Thyroid gland (tissue), 4 donors: ENCODE measurements at regions not wholly inside any gene's neighbourhood (a gene's known extent, or its start where the extent isn't known, plus 50 kb on each side); places are given as distances from the start of the nearest gene placed in this dataset.

Experiments
- DNase-seq, 2 donors: peaks; one replicate each; pipeline ENCODE4 v3.0.0-alpha.2; 2019
- H3K27ac ChIP-seq, 3 donors: fragments of 200-600 bp; sonication (generic); 1 replicate in 2 of 3; 2 replicates in 1 of 3; pipeline ENCODE4 v1.5.1; 2016 to 2019; ENCODE audit warnings: mild to moderate bottlenecking in 1 of 3, moderate library complexity in 1 of 3
- H3K27me3 ChIP-seq: fragments of 200-600 bp; sonication (generic); one replicate; pipeline ENCODE4 v1.5.1; 2019
- H3K36me3 ChIP-seq, 2 donors: fragments of 200-600 bp; sonication (generic); one replicate each; pipeline ENCODE4 v1.5.1; 2016 to 2019
- H3K4me1 ChIP-seq, 2 donors: fragments of 200-600 bp; sonication (generic); one replicate each; pipeline ENCODE4 v1.5.1; 2017 to 2019
- H3K4me3 ChIP-seq, 3 donors: fragments of 200-600 bp; sonication (generic); replicated peaks in 1 of 3; 1 replicate in 2 of 3; 2 replicates in 1 of 3; pipeline ENCODE4 v1.5.1; 2016; ENCODE audit warnings: mild to moderate bottlenecking in 1 of 3
- H3K9me3 ChIP-seq: fragments of 200-600 bp; sonication (generic); one replicate; pipeline ENCODE4 v1.5.1; 2017
- POLR2A ChIP-seq, 2 donors: fragments of 450-650 bp; IDR thresholded peaks; one replicate each; pipeline ENCODE4 v1.6.1; 2017; ENCODE audit warnings: antibody characterized with exemption in 2 of 2, mild to moderate bottlenecking in 2 of 2, moderate library complexity in 1 of 2
- WGBS, 2 donors: methylation state at CpG; one replicate each; pipeline ENCODE4 v1.1.5; 2017; 5-methylcytosine and 5-hydroxymethylcytosine counted together
- intact Hi-C: fragments of 100-400 bp; cut with DNase I; formaldehyde crosslinking; loops from one replicate; pipeline ENCODE4 v1.15.1; 2023
- TF ChIP-seq, protein P1 (sequence below), 6 experiments: fragments of 200-600 bp in 3 of 6; fragments of 450-650 bp in 3 of 6; sonication (generic) in 3 of 6; IDR thresholded peaks; one replicate each; pipeline ENCODE4 v1.5.1; 2016 to 2019; ENCODE audit warnings: antibody characterized with exemption in 6 of 6, mild to moderate bottlenecking in 2 of 6, inconsistent platforms in 1 of 6, moderate library complexity in 1 of 6

GRCh38 chr21:28418726-28419514 lies 573.8 kb downstream of the LTN1 start:
- intact Hi-C loops: no loop called here
- DNase-seq: no peak
- H3K27me3 ChIP-seq: no peaks in the 10 kb centered on the region
- H3K9me3 ChIP-seq: no peaks in the 10 kb centered on the region
- WGBS, 2 donors: 79 to 84% methylated on average over 6 of the region's 6 CpGs
- no peaks in the 10 kb centered on the region for H3K4me1 ChIP-seq
- no peak overlapping the region for H3K27ac ChIP-seq
- H3K36me3 ChIP-seq: no peaks in the 10 kb centered on the region
- TF ChIP-seq, protein P1, sequence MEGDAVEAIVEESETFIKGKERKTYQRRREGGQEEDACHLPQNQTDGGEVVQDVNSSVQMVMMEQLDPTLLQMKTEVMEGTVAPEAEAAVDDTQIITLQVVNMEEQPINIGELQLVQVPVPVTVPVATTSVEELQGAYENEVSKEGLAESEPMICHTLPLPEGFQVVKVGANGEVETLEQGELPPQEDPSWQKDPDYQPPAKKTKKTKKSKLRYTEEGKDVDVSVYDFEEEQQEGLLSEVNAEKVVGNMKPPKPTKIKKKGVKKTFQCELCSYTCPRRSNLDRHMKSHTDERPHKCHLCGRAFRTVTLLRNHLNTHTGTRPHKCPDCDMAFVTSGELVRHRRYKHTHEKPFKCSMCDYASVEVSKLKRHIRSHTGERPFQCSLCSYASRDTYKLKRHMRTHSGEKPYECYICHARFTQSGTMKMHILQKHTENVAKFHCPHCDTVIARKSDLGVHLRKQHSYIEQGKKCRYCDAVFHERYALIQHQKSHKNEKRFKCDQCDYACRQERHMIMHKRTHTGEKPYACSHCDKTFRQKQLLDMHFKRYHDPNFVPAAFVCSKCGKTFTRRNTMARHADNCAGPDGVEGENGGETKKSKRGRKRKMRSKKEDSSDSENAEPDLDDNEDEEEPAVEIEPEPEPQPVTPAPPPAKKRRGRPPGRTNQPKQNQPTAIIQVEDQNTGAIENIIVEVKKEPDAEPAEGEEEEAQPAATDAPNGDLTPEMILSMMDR (IDR thresholded peaks at IDR 0.05): no peak
- TF ChIP-seq POLR2A (IDR thresholded peaks at IDR 0.05): no peak
- no peak overlapping the region for H3K4me3 ChIP-seq

- WGBS, 2 donors: 65 to 87% methylated on average over 2 of the region's 2 CpGs
- Histone ChIP-seq H3K4me1 (no peaks in the 10 kb centered on the region), H3K36me3 (no peaks in the 10 kb centered on the region), H3K27me3 (no peaks in the 10 kb centered on the region), H3K9me3 (no peaks in the 10 kb centered on the region), H3K27ac (no peak overlapping the region), H3K4me3 (no peak overlapping the region)
- intact Hi-C loops: no loop called here
- DNase-seq: no peak
- TF ChIP-seq, protein P1 (IDR thresholded peaks at IDR 0.05): no peak
- TF ChIP-seq POLR2A (IDR thresholded peaks at IDR 0.05): no peak
Observed at GRCh38 chr21:28410256-28410655, 582.4 kb downstream of the LTN1 start.

DNA sequence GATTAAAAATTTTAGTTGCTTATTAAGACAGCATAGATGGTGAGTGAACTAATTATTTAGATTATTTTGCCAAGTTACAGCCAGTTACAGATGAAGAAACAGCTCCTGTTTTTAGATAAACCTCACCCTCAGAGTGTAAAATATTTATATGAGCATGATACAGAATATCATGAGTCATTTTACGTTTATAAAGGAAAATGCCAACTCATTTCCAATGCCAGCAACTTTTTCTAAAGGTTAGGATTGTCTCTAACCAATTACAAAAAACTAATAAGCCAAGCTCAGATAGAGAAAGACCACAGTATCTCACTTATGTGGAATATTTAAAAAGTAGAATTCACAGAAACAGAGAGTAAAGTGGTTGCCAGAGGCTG lies 590.1 kb downstream of the LTN1 start:
- 79 to 83% methylated on average over 1 of the region's 1 CpG for WGBS, 2 donors
- no peak overlapping the region for H3K4me3 ChIP-seq
- intact Hi-C loops: no loop called here
- H3K27ac ChIP-seq: no peak overlapping the region
- no peaks in the 10 kb centered on the region for H3K27me3 ChIP-seq
- H3K9me3 ChIP-seq: no peaks in the 10 kb centered on the region
- no peaks in the 10 kb centered on the region for H3K36me3 ChIP-seq
- DNase-seq: no peak
- H3K4me1 ChIP-seq: no peaks in the 10 kb centered on the region
- TF ChIP-seq, protein P1 (IDR thresholded peaks at IDR 0.05): no peak
- no peak for TF ChIP-seq POLR2A (IDR thresholded peaks at IDR 0.05)

GRCh38 chr21:28397040-28397439 lies 595.6 kb downstream of the LTN1 start:
- H3K4me3 ChIP-seq: no peak overlapping the region
- TF ChIP-seq, protein P1 (IDR thresholded peaks at IDR 0.05): no peak
- TF ChIP-seq POLR2A (IDR thresholded peaks at IDR 0.05): no peak
- H3K9me3 ChIP-seq: no peaks in the 10 kb centered on the region
- no peak for DNase-seq
- H3K27ac ChIP-seq: no peak overlapping the region
- peaks cover 13% of the 10 kb centered on the region in 2 donors for H3K4me1 ChIP-seq
- no peaks in the 10 kb centered on the region for H3K36me3 ChIP-seq
- H3K27me3 ChIP-seq: no peaks in the 10 kb centered on the region
- intact Hi-C loops: no loop called here

GRCh38 chr21:28396421-28396820 lies 596.3 kb downstream of the LTN1 start:
- no peaks in the 10 kb centered on the region for H3K36me3 ChIP-seq
- H3K4me1 ChIP-seq: peaks cover 13% of the 10 kb centered on the region in 2 donors
- intact Hi-C loops: no loop called here
- no peaks in the 10 kb centered on the region for H3K27me3 ChIP-seq
- H3K27ac ChIP-seq: no peak overlapping the region
- no peak overlapping the region for H3K4me3 ChIP-seq
- TF ChIP-seq POLR2A (IDR thresholded peaks at IDR 0.05): no peak
- TF ChIP-seq, protein P1 (IDR thresholded peaks at IDR 0.05): no peak
- no peaks in the 10 kb centered on the region for H3K9me3 ChIP-seq
- 83 to 92% methylated on average over 5 of the region's 5 CpGs for WGBS, 2 donors
- no peak for DNase-seq
